Esophagus squamous epithelium (tissue), 5 donors: ENCODE measurements at regions not wholly inside any gene's neighbourhood (a gene's known extent, or its start where the extent isn't known, plus 50 kb on each side); places are given as distances from the start of the nearest gene placed in this dataset.

Source experiments
- DNase-seq: peaks from one replicate; lab custom pipeline; 2025; lab: John Stamatoyannopoulos, UW
- H3K27ac ChIP-seq, 4 donors: fragments of 200-600 bp; sonication (generic); one replicate each; pipeline ENCODE4 v1.5.1; 2016 to 2019; ENCODE audit warnings: mild to moderate bottlenecking in 1 of 4
- H3K27me3 ChIP-seq, 4 donors: fragments of 200-600 bp; sonication (generic); 1 replicate in 3 of 4; 2 replicates in 1 of 4; pipeline versions ENCODE4 v1.5.1 to v1.6.0; 2017 to 2021; ENCODE audit warnings: antibody characterized with exemption in 1 of 4
- H3K36me3 ChIP-seq, 3 donors: fragments of 200-600 bp; sonication (generic); one replicate each; pipeline ENCODE4 v1.5.1; 2016 to 2019
- H3K4me1 ChIP-seq, 3 donors: fragments of 200-600 bp; sonication (generic); one replicate each; pipeline ENCODE4 v1.5.1; 2017 to 2019
- H3K4me3 ChIP-seq, 4 donors: fragments of 200-600 bp; sonication (generic); 1 replicate in 3 of 4; 2 replicates in 1 of 4; pipeline ENCODE4 v1.5.1; 2016 to 2019; ENCODE audit warnings: mild to moderate bottlenecking in 2 of 4, moderate library complexity in 1 of 4
- H3K9me3 ChIP-seq, 3 donors: fragments of 200-600 bp; sonication (generic); one replicate each; pipeline ENCODE4 v1.5.1; 2016 to 2019
- POLR2A ChIP-seq, 4 donors: fragments of 450-650 bp; IDR thresholded peaks; one replicate each; pipeline ENCODE4 v1.6.1; 2017; ENCODE audit warnings: antibody characterized with exemption in 4 of 4, mild to moderate bottlenecking in 4 of 4, moderate library complexity in 3 of 4
- WGBS, 2 donors: methylation state at CpG; one replicate each; pipeline ENCODE4 v1.1.5; 2018; 5-methylcytosine and 5-hydroxymethylcytosine counted together
- intact Hi-C: fragments of 100-400 bp; cut with DNase I; formaldehyde crosslinking; loops from one replicate; pipeline ENCODE4 v1.15.0; 2022
- TF ChIP-seq, protein P1 (sequence below), 6 experiments: fragments of 450-650 bp in 4 of 6; fragments of 200-600 bp in 2 of 6; sonication (generic) in 2 of 6; IDR thresholded peaks; one replicate each; pipeline ENCODE4 v1.5.1; 2016 to 2019; ENCODE audit warnings: antibody characterized with exemption in 6 of 6, mild to moderate bottlenecking in 4 of 6, moderate library complexity in 4 of 6
- donor health status: DM: yes; HTN: yes; CAD: no.

DNA sequence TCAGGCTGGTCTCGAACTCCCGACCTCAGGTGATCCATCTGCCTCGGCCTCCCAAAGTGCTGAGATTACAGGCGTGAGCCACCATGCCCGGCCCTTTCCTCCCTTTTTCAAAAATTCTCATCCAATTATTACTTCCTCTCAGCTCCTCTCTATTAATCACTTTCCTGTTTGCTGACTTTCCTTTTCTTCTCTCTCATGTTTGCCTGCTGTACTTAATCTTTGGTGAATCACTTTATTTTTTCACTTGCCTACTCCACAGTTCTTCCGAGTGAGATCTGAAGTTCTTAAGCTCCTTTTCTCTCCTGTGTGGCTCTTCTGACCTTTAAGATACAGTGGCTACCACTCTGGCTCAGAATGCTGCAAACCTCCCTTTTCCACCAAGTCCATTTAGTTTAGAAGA is 126.3 kb upstream of the SERTAD2 start:
- Histone ChIP-seq H3K9me3 (peaks cover 0 to 6% (median 0%) of the 10 kb centered on the region in 3 donors), H3K4me3 (no peak overlapping the region), H3K27me3 (no peaks in the 10 kb centered on the region), H3K27ac (peak overlapping the region in 3 of 4 donors; percentile 27 to 60 (median 40)), H3K4me1 (peaks cover 0 to 29% (median 27%) of the 10 kb centered on the region in 3 donors), H3K36me3 (no peaks in the 10 kb centered on the region)
- intact Hi-C loops, result no loop called here
- WGBS, 2 donors, result 57 to 65% methylated on average over 6 of the region's 6 CpGs
- TF ChIP-seq, protein P1, sequence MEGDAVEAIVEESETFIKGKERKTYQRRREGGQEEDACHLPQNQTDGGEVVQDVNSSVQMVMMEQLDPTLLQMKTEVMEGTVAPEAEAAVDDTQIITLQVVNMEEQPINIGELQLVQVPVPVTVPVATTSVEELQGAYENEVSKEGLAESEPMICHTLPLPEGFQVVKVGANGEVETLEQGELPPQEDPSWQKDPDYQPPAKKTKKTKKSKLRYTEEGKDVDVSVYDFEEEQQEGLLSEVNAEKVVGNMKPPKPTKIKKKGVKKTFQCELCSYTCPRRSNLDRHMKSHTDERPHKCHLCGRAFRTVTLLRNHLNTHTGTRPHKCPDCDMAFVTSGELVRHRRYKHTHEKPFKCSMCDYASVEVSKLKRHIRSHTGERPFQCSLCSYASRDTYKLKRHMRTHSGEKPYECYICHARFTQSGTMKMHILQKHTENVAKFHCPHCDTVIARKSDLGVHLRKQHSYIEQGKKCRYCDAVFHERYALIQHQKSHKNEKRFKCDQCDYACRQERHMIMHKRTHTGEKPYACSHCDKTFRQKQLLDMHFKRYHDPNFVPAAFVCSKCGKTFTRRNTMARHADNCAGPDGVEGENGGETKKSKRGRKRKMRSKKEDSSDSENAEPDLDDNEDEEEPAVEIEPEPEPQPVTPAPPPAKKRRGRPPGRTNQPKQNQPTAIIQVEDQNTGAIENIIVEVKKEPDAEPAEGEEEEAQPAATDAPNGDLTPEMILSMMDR (IDR thresholded peaks at IDR 0.05), result no peak
- no peak for TF ChIP-seq POLR2A (IDR thresholded peaks at IDR 0.05)
- DNase-seq, result no peak

DNA sequence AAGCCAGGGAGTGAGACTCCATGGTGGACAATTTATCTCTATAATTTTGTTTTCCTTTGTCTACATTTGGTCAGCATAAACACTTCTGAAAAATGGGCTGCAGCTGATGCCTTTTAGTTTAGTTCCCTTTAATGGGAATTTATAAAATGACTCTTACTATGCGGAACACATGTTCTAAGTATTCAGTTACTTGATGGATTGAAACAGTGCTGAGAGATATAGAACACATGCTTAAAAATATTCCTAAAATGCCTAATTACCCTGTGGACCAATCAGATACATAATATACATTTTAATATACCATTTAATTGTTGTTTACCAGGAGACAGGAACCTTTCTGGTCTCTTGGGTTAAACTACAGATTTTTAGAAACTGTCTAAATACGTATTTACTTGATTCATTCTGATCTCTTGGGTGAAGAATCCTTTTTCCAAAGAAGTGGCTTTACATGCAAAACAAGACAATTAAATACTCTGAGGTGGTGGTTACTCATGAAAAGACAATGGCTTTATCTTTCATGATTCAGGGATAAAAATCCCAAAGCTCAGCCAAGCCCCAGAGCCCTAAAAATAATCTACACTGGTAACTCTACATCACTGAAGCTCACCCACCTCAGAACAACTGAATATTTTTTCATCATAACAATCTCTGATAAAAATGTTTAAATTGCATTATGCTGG is 128.1 kb upstream of the SERTAD2 start:
- no peak overlapping the region for H3K27ac ChIP-seq

DNA sequence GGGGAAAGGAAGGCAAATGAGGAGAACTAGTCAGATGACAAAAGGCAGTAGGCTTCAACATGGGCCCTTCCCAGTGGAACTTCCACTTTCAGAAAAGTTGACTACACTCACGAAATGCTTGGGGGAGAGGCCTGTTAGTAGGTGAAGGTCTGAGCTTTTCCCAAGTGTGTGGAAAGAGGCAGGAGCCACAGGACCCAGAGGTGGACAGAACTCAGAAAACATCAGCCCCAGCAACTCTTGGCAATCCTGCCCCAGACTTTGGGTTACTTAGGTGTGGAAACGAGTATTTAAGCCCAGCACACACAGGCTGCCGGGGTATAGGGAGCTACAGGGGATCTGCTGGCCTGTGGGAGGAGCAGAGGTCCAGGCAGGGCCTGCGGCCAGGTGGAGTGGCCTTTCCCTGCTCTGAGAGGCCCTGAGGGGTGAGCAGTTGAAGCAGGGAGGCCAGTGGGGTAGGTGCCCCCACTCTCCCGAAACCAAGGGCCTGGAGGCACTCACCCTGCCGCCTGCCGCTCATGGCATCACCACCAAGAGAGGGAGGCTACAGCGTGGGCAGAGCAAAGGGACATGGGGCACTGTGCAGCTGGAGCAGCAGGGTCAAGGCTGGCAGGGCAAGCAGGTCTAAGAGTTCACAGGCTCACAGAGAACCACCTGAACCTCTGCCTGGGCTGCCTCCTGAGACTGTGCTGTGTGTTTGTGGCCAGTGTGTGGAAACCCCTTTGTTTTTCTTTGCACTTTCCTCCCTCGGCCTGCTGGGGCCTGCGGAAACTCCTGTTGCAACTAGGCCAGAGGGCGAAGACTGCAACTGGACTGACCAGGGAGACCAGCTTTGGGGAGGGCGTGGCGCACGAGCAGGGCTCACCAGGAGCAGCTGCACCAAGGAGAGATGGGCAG is 130.7 kb upstream of the SERTAD2 start:
- H3K4me1 ChIP-seq, result peaks cover 3 to 49% (median 22%) of the 10 kb centered on the region in 3 donors
- TF ChIP-seq, protein P1 (IDR thresholded peaks at IDR 0.05), result peak in 1 of 6 experiments; percentile 5
- TF ChIP-seq POLR2A (IDR thresholded peaks at IDR 0.05), result no peak
- H3K27me3 ChIP-seq, result no peaks in the 10 kb centered on the region
- H3K27ac ChIP-seq, result peak overlapping the region in 3 of 4 donors; percentile 60 to 70 (median 63)
- intact Hi-C loops, result no loop called here
- H3K36me3 ChIP-seq, result no peaks in the 10 kb centered on the region
- no peaks in the 10 kb centered on the region for H3K9me3 ChIP-seq
- DNase-seq, result no peak
- no peak overlapping the region for H3K4me3 ChIP-seq
- WGBS, 2 donors, result 85 to 91% methylated on average over 2 to 5 of the region's 14 CpGs

More for the DNA sequence above, 128.1 kb upstream of the SERTAD2 start:
- Histone ChIP-seq H3K36me3 (no peaks in the 10 kb centered on the region), H3K4me1 (peaks cover 3 to 46% (median 27%) of the 10 kb centered on the region in 3 donors), H3K27me3 (no peaks in the 10 kb centered on the region), H3K9me3 (no peaks in the 10 kb centered on the region), H3K4me3 (no peak overlapping the region)
- 81 to 86% methylated on average over 2 of the region's 2 CpGs for WGBS, 2 donors
- no peak for TF ChIP-seq POLR2A (IDR thresholded peaks at IDR 0.05)
- TF ChIP-seq, protein P1 (IDR thresholded peaks at IDR 0.05), result no peak
- intact Hi-C loops, result no loop called here
- DNase-seq, result no peak

DNA sequence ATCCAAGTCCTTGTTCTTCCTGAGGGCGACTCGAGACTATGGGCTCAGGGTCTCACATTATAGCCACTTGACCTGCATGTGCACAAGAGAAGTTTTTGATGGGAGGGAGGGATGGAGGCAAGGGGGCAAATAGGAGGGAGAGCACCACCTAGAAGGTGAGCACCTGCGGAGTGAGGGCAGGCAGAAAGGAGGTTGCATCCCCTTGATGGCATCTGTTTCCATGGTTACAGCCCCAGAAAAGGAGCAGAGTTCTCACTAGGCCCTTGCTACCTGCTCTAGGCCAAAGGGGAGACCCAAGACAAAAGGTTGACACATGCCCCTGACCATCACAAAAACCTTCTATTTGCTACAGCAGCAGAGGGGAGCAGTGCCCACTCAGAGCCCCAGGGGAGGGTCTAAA is 131.5 kb upstream of the SERTAD2 start:
- 94 to 100% methylated on average over 1 to 3 of the region's 3 CpGs for WGBS, 2 donors
- Histone ChIP-seq H3K27ac (peak overlapping the region in 1 of 4 donors; percentile 70), H3K4me1 (peaks cover 3 to 48% (median 14%) of the 10 kb centered on the region in 3 donors), H3K27me3 (no peaks in the 10 kb centered on the region), H3K4me3 (no peak overlapping the region), H3K9me3 (no peaks in the 10 kb centered on the region), H3K36me3 (no peaks in the 10 kb centered on the region)
- intact Hi-C loops, result no loop called here
- TF ChIP-seq, protein P1 (IDR thresholded peaks at IDR 0.05), result no peak
- no peak for TF ChIP-seq POLR2A (IDR thresholded peaks at IDR 0.05)
- DNase-seq, result no peak
